Stimulated activated CD8-positive, alpha-beta memory T cell treated with anti-CD3 and anti-CD28 coated beads, Interleukin-2, amount 100 ng/mL, for 1 hour (primary cell): ENCODE measurements at regions not wholly inside any gene's neighbourhood (a gene's known extent, or its start where the extent isn't known, plus 50 kb on each side); places are given as distances from the start of the nearest gene placed in this dataset.
"Not testable (repeated sequence)": the region's sequence is repeated elsewhere in the genome, so short reads cannot be mapped to it uniquely, and the experiment has no call there.

Source experiments
- DNase-seq, 2 donors: peaks; one replicate each; pipeline ENCODE4 v3.0.0-alpha.2; 2020; ENCODE audit warnings: low read depth in 2 of 2

- no peak for DNase-seq
Observed at GRCh38 chrX:22800806-22801205, 199.0 kb upstream of the DDX53 start.

GRCh38 chrX:22803353-22803752, 196.4 kb upstream of the DDX53 start:
- no peak for DNase-seq

GRCh38 chrX:22810876-22811275, 188.9 kb upstream of the DDX53 start:
- DNase-seq, result no peak

- no peak for DNase-seq
Observed at GRCh38 chrX:22818061-22818460, 181.7 kb upstream of the DDX53 start.

- no peak for DNase-seq
Observed at GRCh38 chrX:22855693-22856092, 144.1 kb upstream of the DDX53 start.

GRCh38 chrX:22859642-22860041, 140.1 kb upstream of the DDX53 start:
- no peak for DNase-seq

- DNase-seq, result not testable (repeated sequence)
Observed at GRCh38 chrX:22866801-22867200, 133.0 kb upstream of the DDX53 start.

GRCh38 chrX:22882543-22882942, 117.2 kb upstream of the DDX53 start:
- DNase-seq, result no peak

GRCh38 chrX:22889819-22890218, 109.9 kb upstream of the DDX53 start:
- DNase-seq, result no peak

- DNase-seq, result no peak
Observed at GRCh38 chrX:22912616-22913015, 87.1 kb upstream of the DDX53 start.

GRCh38 chrX:22922961-22923360, 76.8 kb upstream of the DDX53 start:
- no peak for DNase-seq

- DNase-seq, result no peak
Observed at GRCh38 chrX:22934640-22935039, 65.1 kb upstream of the DDX53 start.

- no peak for DNase-seq
Observed at GRCh38 chrX:22944945-22945344, 54.8 kb upstream of the DDX53 start.
